Adrenal gland (tissue), 5 donors: ENCODE measurements at regions not wholly inside any gene's neighbourhood (a gene's known extent, or its start where the extent isn't known, plus 50 kb on each side); places are given as distances from the start of the nearest gene placed in this dataset.

Experiments used
- CTCF ChIP-seq, 6 experiments: fragments of 450-650 bp in 4 of 6; fragments of 200-600 bp in 2 of 6; sonication (generic) in 1 of 6; IDR thresholded peaks; 1 replicate in 5 of 6; 2 replicates in 1 of 6; pipeline versions ENCODE4 v1.5.1 to v1.8.0; 2016 to 2021; ENCODE audit warnings: antibody characterized with exemption in 6 of 6, mild to moderate bottlenecking in 2 of 6, moderate library complexity in 1 of 6
- POLR2A ChIP-seq, 2 donors: fragments of 450-650 bp; IDR thresholded peaks; one replicate each; pipeline ENCODE4 v1.6.1; 2017; ENCODE audit warnings: antibody characterized with exemption in 2 of 2, mild to moderate bottlenecking in 2 of 2, moderate library complexity in 1 of 2
- donor health status: DM: no; HTN: no; CAD: no.

- no peak for TF ChIP-seq POLR2A (IDR thresholded peaks at IDR 0.05)
- TF ChIP-seq CTCF (IDR thresholded peaks at IDR 0.05) = no peak
Observed at GRCh38 chr10:108055506-108055905, 891.0 kb upstream of the SORCS1 start.
